HG03196 (cell line): ENCODE measurements at regions not wholly inside any gene's neighbourhood (a gene's known extent, or its start where the extent isn't known, plus 50 kb on each side); places are given as distances from the start of the nearest gene placed in this dataset.

Source experiments
- ATAC-seq: cut with Tn5 transposase; IDR thresholded peaks from one replicate; pipeline ENCODE4 v1.9.1; 2021; ENCODE audit not compliant: unreplicated experiment

- no peak for ATAC-seq
Measured at GRCh38 chr10:10967581-10968256, 50.0 kb upstream of the CELF2 start.
